Panc1 (cell line): ENCODE measurements at regions not wholly inside any gene's neighbourhood (a gene's known extent, or its start where the extent isn't known, plus 50 kb on each side); places are given as distances from the start of the nearest gene placed in this dataset.

ENCODE experiments used
- POLR2AphosphoS5 ChIP-seq: IDR thresholded peaks from 2 replicates; pipeline ENCODE4 v1.6.1; 2012; ENCODE audit warnings: mild to moderate bottlenecking, low read depth, low read length, moderate library complexity
- TF ChIP-seq, protein P1 (sequence below): fragments of 450-650 bp; IDR thresholded peaks from 2 replicates; pipeline ENCODE4 v1.5.1; 2017; ENCODE audit warnings: mild to moderate bottlenecking

GRCh38 chr4:163949976-163950601, 455.6 kb downstream of the TMA16 start:
- TF ChIP-seq POLR2AphosphoS5 = no peak
- TF ChIP-seq, protein P1, sequence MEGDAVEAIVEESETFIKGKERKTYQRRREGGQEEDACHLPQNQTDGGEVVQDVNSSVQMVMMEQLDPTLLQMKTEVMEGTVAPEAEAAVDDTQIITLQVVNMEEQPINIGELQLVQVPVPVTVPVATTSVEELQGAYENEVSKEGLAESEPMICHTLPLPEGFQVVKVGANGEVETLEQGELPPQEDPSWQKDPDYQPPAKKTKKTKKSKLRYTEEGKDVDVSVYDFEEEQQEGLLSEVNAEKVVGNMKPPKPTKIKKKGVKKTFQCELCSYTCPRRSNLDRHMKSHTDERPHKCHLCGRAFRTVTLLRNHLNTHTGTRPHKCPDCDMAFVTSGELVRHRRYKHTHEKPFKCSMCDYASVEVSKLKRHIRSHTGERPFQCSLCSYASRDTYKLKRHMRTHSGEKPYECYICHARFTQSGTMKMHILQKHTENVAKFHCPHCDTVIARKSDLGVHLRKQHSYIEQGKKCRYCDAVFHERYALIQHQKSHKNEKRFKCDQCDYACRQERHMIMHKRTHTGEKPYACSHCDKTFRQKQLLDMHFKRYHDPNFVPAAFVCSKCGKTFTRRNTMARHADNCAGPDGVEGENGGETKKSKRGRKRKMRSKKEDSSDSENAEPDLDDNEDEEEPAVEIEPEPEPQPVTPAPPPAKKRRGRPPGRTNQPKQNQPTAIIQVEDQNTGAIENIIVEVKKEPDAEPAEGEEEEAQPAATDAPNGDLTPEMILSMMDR = no peak
